ENCODE measurements at regions not wholly inside any gene's neighbourhood (a gene's known extent, or its start where the extent isn't known, plus 50 kb on each side); places are given as distances from the start of the nearest gene placed in this dataset.

DNA sequence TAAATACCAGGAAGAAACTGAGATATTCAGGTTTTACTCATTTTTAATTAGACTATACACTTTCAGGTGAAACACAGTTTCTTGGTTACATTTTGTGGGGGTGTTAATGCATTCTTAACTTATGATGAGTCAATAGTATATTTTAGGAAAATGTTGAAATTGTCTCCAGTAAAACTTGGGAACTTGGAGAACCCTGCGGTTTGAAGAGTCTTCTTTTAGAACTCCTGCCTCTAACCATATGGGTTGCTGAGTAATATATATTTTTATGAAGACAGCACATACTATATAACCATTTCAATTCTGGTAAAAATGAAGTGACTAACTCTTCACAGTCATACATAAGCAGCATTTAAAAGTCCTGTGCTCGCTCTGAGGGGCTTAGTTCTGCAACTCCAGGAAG, 308.2 kb upstream of the LRATD1 start:
- intact Hi-C loops (cut with micrococcal nuclease; ENCODE audit: unreplicated experiment) (no loop called here), in situ Hi-C loops (cut with HindIII; ENCODE audit: extremely low pct_ligation_motif_present, low pct_unique_long_range_greater_than_20kb) (no loop called here)
- Histone ChIP-seq H4K20me1 (ENCODE audit: insufficient read depth, low read length) (no peaks in the 10 kb centered on the region), H3K9me3 (ENCODE audit: low read length) (peaks cover 83% of the 10 kb centered on the region), H3K27me3 (ENCODE audit: control insufficient read depth in 1 of 2, insufficient read depth in 2 of 2, low read length in 2 of 2) (no peaks in the 10 kb centered on the region), H3K9ac (ENCODE audit: insufficient read depth, low read depth, low read length) (no peak overlapping the region), H3K4me2 (ENCODE audit: low read depth, low read length) (no peak overlapping the region), H3K79me2 (ENCODE audit: insufficient read depth, low read length) (no peaks in the 10 kb centered on the region), H2AFZ (ENCODE audit: low read length) (no peak overlapping the region), H3K4me1 (ENCODE audit: insufficient read depth, low read length) (no peaks in the 10 kb centered on the region), H3K36me3 (replicated peaks in 1 of 2; ENCODE audit: control insufficient read depth in 1 of 2, insufficient read depth in 2 of 2, low read length in 2 of 2) (no peaks in the 10 kb centered on the region), H3K27ac (ENCODE audit: extremely low read length, insufficient read depth, low read length) (no peak overlapping the region), H3K4me3 (replicated peaks in 1 of 3; ENCODE audit: insufficient read depth in 1 of 3, low read depth in 2 of 3, low read length in 3 of 3) (no peak overlapping the region)
- ChIA-PET POLR2A (no interaction called here), CTCF (ENCODE audit: low intra/inter-chr PET ratio, low total read pairs) (no interaction called here)
- no peak for FAIRE-seq
- TF ChIP-seq ZNF883 (CRISPR knock-in tag; IDR thresholded peaks at IDR 0.05; ENCODE audit: not compliant biosample characterization) (no peak), ZNF124 (CRISPR knock-in tag; IDR thresholded peaks at IDR 0.05) (no peak), ZFP36L1 (CRISPR knock-in tag; IDR thresholded peaks at IDR 0.05) (no peak)
- no peak for DNase-seq (ENCODE audit: low spot score)
- ATAC-seq: no peak
- no TSS peak for BruUV-seq (replicated peaks)
- 3% methylated on average over 2 of the region's 2 CpGs for WGBS (ENCODE audit: low lambda C conversion rate)

DNA sequence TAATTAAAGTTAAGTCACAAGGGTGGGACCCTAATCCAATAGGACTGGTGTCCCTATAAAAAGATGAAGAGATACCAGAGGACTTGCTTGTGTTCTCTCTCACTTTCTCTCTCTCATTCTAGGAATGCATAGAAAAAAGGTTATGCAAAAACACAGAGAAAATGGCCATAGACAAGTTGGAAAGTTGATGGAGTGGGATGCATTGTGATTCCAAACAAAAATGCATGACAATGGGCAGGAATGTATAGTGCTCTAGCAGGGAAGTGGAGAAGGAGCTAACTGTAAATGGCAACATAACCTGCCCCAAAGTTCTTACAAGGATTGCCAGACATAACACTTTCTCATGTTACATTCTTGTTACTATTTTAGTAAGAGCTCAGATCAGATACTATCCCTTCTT, 301.6 kb upstream of the LRATD1 start:
- no peak overlapping the region for H3K4me3 ChIP-seq (replicated peaks in 1 of 3; ENCODE audit: insufficient read depth in 1 of 3, low read depth in 2 of 3, low read length in 3 of 3)
- H3K9me3 ChIP-seq (ENCODE audit: low read length): peaks cover 78% of the 10 kb centered on the region
- in situ Hi-C loops (cut with HindIII; ENCODE audit: extremely low pct_ligation_motif_present, low pct_unique_long_range_greater_than_20kb) (no loop called here), intact Hi-C loops (cut with micrococcal nuclease; ENCODE audit: unreplicated experiment) (no loop called here)
- H2AFZ ChIP-seq (ENCODE audit: low read length): no peak overlapping the region
- BruUV-seq (replicated peaks): no TSS peak
- no peaks in the 10 kb centered on the region for H3K36me3 ChIP-seq (replicated peaks in 1 of 2; ENCODE audit: control insufficient read depth in 1 of 2, insufficient read depth in 2 of 2, low read length in 2 of 2)
- H4K20me1 ChIP-seq (ENCODE audit: insufficient read depth, low read length): no peaks in the 10 kb centered on the region
- TF ChIP-seq SNAI1 (CRISPR knock-in tag; IDR thresholded peaks at IDR 0.05; ENCODE audit: borderline replicate concordance) (no peak), ZNF598 (CRISPR knock-in tag; IDR thresholded peaks at IDR 0.05; ENCODE audit: borderline replicate concordance) (no peak), RFXANK (CRISPR knock-in tag; IDR thresholded peaks at IDR 0.05) (no peak), ZNF160 (CRISPR knock-in tag; IDR thresholded peaks at IDR 0.05) (no peak), ZNF75D (CRISPR knock-in tag; IDR thresholded peaks at IDR 0.05; ENCODE audit: borderline replicate concordance) (no peak), AGO1 (IDR thresholded peaks at IDR 0.05; ENCODE audit: low read depth, low read length, poor library complexity, severe bottlenecking) (no peak)
- DNase-seq (ENCODE audit: low spot score) (no peak), ATAC-seq (no peak), FAIRE-seq (no peak)
- H3K4me1 ChIP-seq (ENCODE audit: insufficient read depth, low read length): no peaks in the 10 kb centered on the region
- H3K4me2 ChIP-seq (ENCODE audit: low read depth, low read length): no peak overlapping the region
- H3K27me3 ChIP-seq (ENCODE audit: control insufficient read depth in 1 of 2, insufficient read depth in 2 of 2, low read length in 2 of 2): no peaks in the 10 kb centered on the region
- CTCF ChIA-PET (ENCODE audit: low intra/inter-chr PET ratio, low total read pairs): no interaction called here
- H3K9ac ChIP-seq (ENCODE audit: insufficient read depth, low read depth, low read length): no peak overlapping the region
- no peak overlapping the region for H3K27ac ChIP-seq (ENCODE audit: extremely low read length, insufficient read depth, low read length)
- POLR2A ChIA-PET: no interaction called here
- no peaks in the 10 kb centered on the region for H3K79me2 ChIP-seq (ENCODE audit: insufficient read depth, low read length)

Measured in HepG2 (cell line).